ENCODE measurements at regions not wholly inside any gene's neighbourhood (a gene's known extent, or its start where the extent isn't known, plus 50 kb on each side); places are given as distances from the start of the nearest gene placed in this dataset.

GRCh38 chr2:121866789-121867188, 111.3 kb downstream of the TSN start:
- Mint-ChIP-seq H3K4me3 (no peak overlapping the region), H3K36me3 (no peaks in the 10 kb centered on the region), H3K27me3 (ENCODE audit: low read depth in 3 of 3) (peaks cover 2 to 5% (median 3%) of the 10 kb centered on the region in 3 donors), H3K9me3 (peaks cover 0 to 8% (median 2%) of the 10 kb centered on the region in 7 donors), H3K27ac (no peak overlapping the region), H3K4me1 (no peaks in the 10 kb centered on the region)
- Histone ChIP-seq H3K79me2 (ENCODE audit: insufficient read depth, low read length) (no peaks in the 10 kb centered on the region), H3K27ac (ENCODE audit: low read depth in 1 of 2, low read length in 2 of 2) (no peak overlapping the region), H2AFZ (ENCODE audit: insufficient read depth, low read depth, low read length, poor library complexity, severe bottlenecking) (no peak overlapping the region), H3K4me3 (replicated peaks in 1 of 3; ENCODE audit: low read depth in 2 of 3, low read length in 3 of 3) (no peak overlapping the region), H4K20me1 (ENCODE audit: insufficient read depth, low read length) (no peaks in the 10 kb centered on the region), H3K9me3 (replicated peaks in 1 of 2; ENCODE audit: control insufficient read depth in 1 of 2, insufficient read depth in 1 of 2, low read length in 2 of 2) (no peaks in the 10 kb centered on the region), H3K27me3 (ENCODE audit: control insufficient read depth in 2 of 2, insufficient read depth in 2 of 2, low read length in 2 of 2) (no peaks in the 10 kb centered on the region), H3K4me1 (ENCODE audit: control insufficient read depth in 1 of 2, insufficient read depth in 2 of 2, low read length in 2 of 2) (no peaks in the 10 kb centered on the region), H3K36me3 (replicated peaks in 1 of 2; ENCODE audit: control insufficient read depth in 1 of 2, insufficient read depth in 2 of 2, low read length in 2 of 2) (no peaks in the 10 kb centered on the region), H3K4me2 (replicated peaks; ENCODE audit: extremely low read depth, low read length, poor library complexity, severe bottlenecking) (no peak overlapping the region), H3K9ac (ENCODE audit: insufficient read depth, low read length, poor library complexity, severe bottlenecking) (no peak overlapping the region)
- TF ChIP-seq CTCF (IDR thresholded peaks at IDR 0.05): no peak
- intact Hi-C loops (cut with micrococcal nuclease): no loop called here
- no peak for DNase-seq
- 100% methylated on average over 2 of the region's 6 CpGs for WGBS (ENCODE audit: insufficient coverage)

GRCh38 chr2:121868652-121869051, 113.2 kb downstream of the TSN start:
- no peak overlapping the region for H2AFZ ChIP-seq (ENCODE audit: insufficient read depth, low read depth, low read length, poor library complexity, severe bottlenecking)
- no peak overlapping the region for H3K4me2 ChIP-seq (replicated peaks; ENCODE audit: extremely low read depth, low read length, poor library complexity, severe bottlenecking)
- no peak overlapping the region for H3K9ac ChIP-seq (ENCODE audit: insufficient read depth, low read length, poor library complexity, severe bottlenecking)
- no peaks in the 10 kb centered on the region for H4K20me1 ChIP-seq (ENCODE audit: insufficient read depth, low read length)
- Mint-ChIP-seq H3K27ac (no peak overlapping the region), H3K9me3 (no peaks in the 10 kb centered on the region), H3K4me3 (no peak overlapping the region), H3K27me3 (ENCODE audit: low read depth in 3 of 3) (peaks cover 2 to 5% (median 3%) of the 10 kb centered on the region in 3 donors), H3K36me3 (no peaks in the 10 kb centered on the region), H3K4me1 (no peaks in the 10 kb centered on the region)
- H3K4me1 ChIP-seq (ENCODE audit: control insufficient read depth in 1 of 2, insufficient read depth in 2 of 2, low read length in 2 of 2): no peaks in the 10 kb centered on the region
- no peak overlapping the region for H3K27ac ChIP-seq (ENCODE audit: low read depth in 1 of 2, low read length in 2 of 2)
- intact Hi-C loops (cut with micrococcal nuclease): no loop called here
- no peak for TF ChIP-seq CTCF (IDR thresholded peaks at IDR 0.05)
- no peaks in the 10 kb centered on the region for H3K27me3 ChIP-seq (ENCODE audit: control insufficient read depth in 2 of 2, insufficient read depth in 2 of 2, low read length in 2 of 2)
- no peak for DNase-seq
- no peaks in the 10 kb centered on the region for H3K9me3 ChIP-seq (replicated peaks in 1 of 2; ENCODE audit: control insufficient read depth in 1 of 2, insufficient read depth in 1 of 2, low read length in 2 of 2)
- H3K4me3 ChIP-seq (replicated peaks in 1 of 3; ENCODE audit: low read depth in 2 of 3, low read length in 3 of 3): no peak overlapping the region
- no peaks in the 10 kb centered on the region for H3K79me2 ChIP-seq (ENCODE audit: insufficient read depth, low read length)
- no CpG with 5 or more reads among the region's 1 CpG for WGBS (ENCODE audit: insufficient coverage)
- no peaks in the 10 kb centered on the region for H3K36me3 ChIP-seq (replicated peaks in 1 of 2; ENCODE audit: control insufficient read depth in 1 of 2, insufficient read depth in 2 of 2, low read length in 2 of 2)
